ENCODE measurements at regions not wholly inside any gene's neighbourhood (a gene's known extent, or its start where the extent isn't known, plus 50 kb on each side); places are given as distances from the start of the nearest gene placed in this dataset.

GRCh38 chr4:31964685-31965084 is 1244.5 kb downstream of the PCDH7 start:
- POLR2A ChIA-PET = no interaction called here
- no TSS peak for BruUV-seq (replicated peaks)
- CTCF ChIA-PET = interaction anchor here (1.2 kb wide), 1 partner anchor 10 kb away, joined by 5 read pairs; no protein-coding TSS in a partner anchor
- peak; percentile 6 for DNase-seq (ENCODE audit: unreplicated experiment)
- Mint-ChIP-seq H3K36me3 (ENCODE audit: insufficient read depth, unreplicated experiment) (no peaks in the 10 kb centered on the region), H3K9me3 (ENCODE audit: unreplicated experiment) (peaks cover 14% of the 10 kb centered on the region), H3K4me1 (ENCODE audit: insufficient read depth, unreplicated experiment) (no peaks in the 10 kb centered on the region), H3K27me3 (ENCODE audit: insufficient read depth, unreplicated experiment) (no peaks in the 10 kb centered on the region), H3K27ac (ENCODE audit: low read depth, unreplicated experiment) (no peak overlapping the region), H3K4me3 (ENCODE audit: unreplicated experiment) (no peak overlapping the region)
- TF ChIP-seq CTCF (IDR thresholded peaks at IDR 0.05; ENCODE audit: unreplicated experiment) = no peak
- intact Hi-C loops (cut with micrococcal nuclease) = no loop called here

GRCh38 chr4:31968842-31969241 is 1248.7 kb downstream of the PCDH7 start:
- ChIA-PET POLR2A (no interaction called here), CTCF (no interaction called here)
- Mint-ChIP-seq H3K4me1 (ENCODE audit: insufficient read depth, unreplicated experiment) (no peaks in the 10 kb centered on the region), H3K36me3 (ENCODE audit: insufficient read depth, unreplicated experiment) (no peaks in the 10 kb centered on the region), H3K4me3 (ENCODE audit: unreplicated experiment) (no peak overlapping the region), H3K27ac (ENCODE audit: low read depth, unreplicated experiment) (no peak overlapping the region), H3K27me3 (ENCODE audit: insufficient read depth, unreplicated experiment) (no peaks in the 10 kb centered on the region), H3K9me3 (ENCODE audit: unreplicated experiment) (no peaks in the 10 kb centered on the region)
- BruUV-seq (replicated peaks) = no TSS peak
- TF ChIP-seq CTCF (IDR thresholded peaks at IDR 0.05; ENCODE audit: unreplicated experiment) = no peak
- intact Hi-C loops (cut with micrococcal nuclease) = no loop called here
- no peak for DNase-seq (ENCODE audit: unreplicated experiment)

- CTCF ChIA-PET = interaction anchor here (0.6 to 1.1 kb wide), 3 partner anchors 10 to 122 kb away, joined by 3 to 5 read pairs (median 4); no protein-coding TSS in a partner anchor
- POLR2A ChIA-PET = interaction anchor here (0.6 kb wide), 1 partner anchor 947 kb away, joined by 3 read pairs; no protein-coding TSS in a partner anchor
- Mint-ChIP-seq H3K4me3 (ENCODE audit: unreplicated experiment) (no peak overlapping the region), H3K4me1 (ENCODE audit: insufficient read depth, unreplicated experiment) (no peaks in the 10 kb centered on the region), H3K27ac (ENCODE audit: low read depth, unreplicated experiment) (no peak overlapping the region), H3K27me3 (ENCODE audit: insufficient read depth, unreplicated experiment) (no peaks in the 10 kb centered on the region), H3K9me3 (ENCODE audit: unreplicated experiment) (no peaks in the 10 kb centered on the region), H3K36me3 (ENCODE audit: insufficient read depth, unreplicated experiment) (no peaks in the 10 kb centered on the region)
- no peak for TF ChIP-seq CTCF (IDR thresholded peaks at IDR 0.05; ENCODE audit: unreplicated experiment)
- intact Hi-C loops (cut with micrococcal nuclease) = no loop called here
- DNase-seq (ENCODE audit: unreplicated experiment) = no peak
- BruUV-seq (replicated peaks) = no TSS peak
These were observed 1254.4 kb downstream of the PCDH7 start for GRCh38 chr4:31974490-31975002.

- no peaks in the 10 kb centered on the region for H3K36me3 Mint-ChIP-seq (ENCODE audit: insufficient read depth, unreplicated experiment)
- peaks cover 17% of the 10 kb centered on the region for H3K4me1 Mint-ChIP-seq (ENCODE audit: insufficient read depth, unreplicated experiment)
- H3K27ac Mint-ChIP-seq (ENCODE audit: low read depth, unreplicated experiment) = no peak overlapping the region
- no peak overlapping the region for H3K4me3 Mint-ChIP-seq (ENCODE audit: unreplicated experiment)
- CTCF ChIA-PET = no interaction called here
- BruUV-seq (replicated peaks) = no TSS peak
- no peaks in the 10 kb centered on the region for H3K27me3 Mint-ChIP-seq (ENCODE audit: insufficient read depth, unreplicated experiment)
- intact Hi-C loops (cut with micrococcal nuclease) = no loop called here
- POLR2A ChIA-PET = no interaction called here
- no peak for DNase-seq (ENCODE audit: unreplicated experiment)
- no peak for TF ChIP-seq CTCF (IDR thresholded peaks at IDR 0.05; ENCODE audit: unreplicated experiment)
- no peaks in the 10 kb centered on the region for H3K9me3 Mint-ChIP-seq (ENCODE audit: unreplicated experiment)
These were observed 1259.8 kb downstream of the PCDH7 start for GRCh38 chr4:31979988-31980387.

All from MCF 10A (cell line).